CD4-positive, alpha-beta memory T cell (primary cell): ENCODE measurements at regions not wholly inside any gene's neighbourhood (a gene's known extent, or its start where the extent isn't known, plus 50 kb on each side); places are given as distances from the start of the nearest gene placed in this dataset.

ENCODE experiments used
- CTCF ChIA-PET: fragments of 350-600 bp; sonication (Branson Sonifier 250); formaldehyde crosslinking; loops from one replicate; lab custom pipeline; 2021; ENCODE audit warnings: inconsistent platforms; ENCODE audit not compliant: partially characterized antibody; lab: Charles Lee
- POLR2A ChIA-PET: fragments of 350-600 bp; sonication (Branson Sonifier 250); formaldehyde crosslinking; loops from one replicate; lab custom pipeline; 2021; ENCODE audit not compliant: partially characterized antibody; lab: Charles Lee
- DNase-seq, 5 donors: peaks; one replicate each; pipeline versions ENCODE4 v3.0.0 to v3.0.0-alpha.2; 2020 to 2022; ENCODE audit warnings: mixed read lengths in 1 of 5
- H3K27ac ChIP-seq: one replicate; pipeline ENCODE4 v1.7.0; 2013; ENCODE audit warnings: low read depth, low read length
- H3K27me3 ChIP-seq: 2 replicates; pipeline ENCODE4 v1.7.0; 2013; ENCODE audit warnings: mild to moderate bottlenecking, low read length, moderate library complexity; ENCODE audit not compliant: insufficient read depth
- H3K36me3 ChIP-seq: 2 replicates; pipeline ENCODE4 v1.7.0; 2013; ENCODE audit warnings: mild to moderate bottlenecking, low read length, moderate library complexity; ENCODE audit not compliant: insufficient read depth
- H3K4me1 ChIP-seq: 2 replicates; pipeline ENCODE4 v1.7.0; 2013; ENCODE audit warnings: mild to moderate bottlenecking, low read length, moderate library complexity; ENCODE audit not compliant: insufficient read depth
- H3K4me3 ChIP-seq, 2 donors: one replicate each; pipeline ENCODE4 v1.7.0; 2013; ENCODE audit warnings: low read length in 2 of 2, mild to moderate bottlenecking in 1 of 2
- H3K9me3 ChIP-seq, 2 donors: one replicate each; pipeline ENCODE4 v1.7.0; 2013; ENCODE audit warnings: low read length in 2 of 2, control low read depth in 1 of 2; ENCODE audit not compliant: control insufficient read depth in 1 of 2
- H3K27ac Mint-ChIP-seq, 7 donors: one replicate each; pipeline ENCODE4 v1.8.0; 2020 to 2021; ENCODE audit warnings: mixed read lengths in 7 of 7, mild to moderate bottlenecking in 6 of 7, inconsistent platforms in 3 of 7, moderate library complexity in 3 of 7
- H3K27me3 Mint-ChIP-seq, 2 donors: one replicate each; pipeline ENCODE4 v1.8.0; 2020 to 2021; ENCODE audit warnings: mixed read lengths in 2 of 2
- H3K36me3 Mint-ChIP-seq, 2 donors: one replicate each; pipeline ENCODE4 v1.8.0; 2020 to 2021; ENCODE audit warnings: mixed read lengths in 2 of 2, inconsistent platforms in 1 of 2, mild to moderate bottlenecking in 1 of 2
- H3K4me1 Mint-ChIP-seq, 4 donors: one replicate each; pipeline ENCODE4 v1.8.0; 2020 to 2021; ENCODE audit warnings: mixed read lengths in 4 of 4, mild to moderate bottlenecking in 1 of 4
- H3K4me3 Mint-ChIP-seq, 8 donors: one replicate each; pipeline ENCODE4 v1.8.0; 2020 to 2021; ENCODE audit warnings: mixed read lengths in 8 of 8, mild to moderate bottlenecking in 7 of 8, moderate library complexity in 6 of 8, inconsistent platforms in 3 of 8
- H3K9me3 Mint-ChIP-seq, 8 donors: one replicate each; pipeline ENCODE4 v1.8.0; 2020 to 2021; ENCODE audit warnings: mixed read lengths in 8 of 8, mild to moderate bottlenecking in 5 of 8, inconsistent platforms in 3 of 8, moderate library complexity in 1 of 8
- intact Hi-C: fragments of 100-400 bp; cut with micrococcal nuclease; formaldehyde crosslinking; loops from one replicate; pipeline ENCODE4 v1.15.1; 2023

- Mint-ChIP-seq H3K9me3 (no peaks in the 10 kb centered on the region), H3K27ac (no peak overlapping the region), H3K27me3 (peaks cover 27% of the 10 kb centered on the region in 2 donors), H3K4me1 (no peaks in the 10 kb centered on the region), H3K4me3 (no peak overlapping the region), H3K36me3 (no peaks in the 10 kb centered on the region)
- no peak for DNase-seq
- intact Hi-C loops = no loop called here
- ChIA-PET POLR2A (no interaction called here), CTCF (no interaction called here)
- Histone ChIP-seq H3K4me3 (no peak overlapping the region), H3K27me3 (peaks cover 3% of the 10 kb centered on the region), H3K27ac (no peak overlapping the region), H3K9me3 (no peaks in the 10 kb centered on the region), H3K36me3 (no peaks in the 10 kb centered on the region), H3K4me1 (no peaks in the 10 kb centered on the region)
Measured at GRCh38 chr2:63665846-63666475, 77.2 kb downstream of the MDH1 start.

- H3K4me3 Mint-ChIP-seq = no peak overlapping the region
- no peaks in the 10 kb centered on the region for H3K4me1 Mint-ChIP-seq
- no peak overlapping the region for H3K27ac Mint-ChIP-seq
- H3K36me3 Mint-ChIP-seq = no peaks in the 10 kb centered on the region
- CTCF ChIA-PET = no interaction called here
- H3K27me3 ChIP-seq = peaks cover 3% of the 10 kb centered on the region
- peaks cover 28 to 30% of the 10 kb centered on the region in 2 donors for H3K27me3 Mint-ChIP-seq
- POLR2A ChIA-PET = no interaction called here
- no peak overlapping the region for H3K27ac ChIP-seq
- no peak for DNase-seq
- no peaks in the 10 kb centered on the region for H3K4me1 ChIP-seq
- intact Hi-C loops = no loop called here
- no peaks in the 10 kb centered on the region for H3K9me3 ChIP-seq
- H3K9me3 Mint-ChIP-seq = no peaks in the 10 kb centered on the region
- H3K36me3 ChIP-seq = no peaks in the 10 kb centered on the region
- H3K4me3 ChIP-seq = no peak overlapping the region
Measured at GRCh38 chr2:63667132-63667700, 78.5 kb downstream of the MDH1 start.

- Mint-ChIP-seq H3K27me3 (peaks cover 25 to 29% of the 10 kb centered on the region in 2 donors), H3K36me3 (no peaks in the 10 kb centered on the region), H3K27ac (no peak overlapping the region), H3K9me3 (no peaks in the 10 kb centered on the region), H3K4me3 (no peak overlapping the region), H3K4me1 (no peaks in the 10 kb centered on the region)
- Histone ChIP-seq H3K27ac (no peak overlapping the region), H3K36me3 (no peaks in the 10 kb centered on the region), H3K27me3 (peaks cover 3% of the 10 kb centered on the region), H3K4me3 (no peak overlapping the region), H3K9me3 (no peaks in the 10 kb centered on the region), H3K4me1 (no peaks in the 10 kb centered on the region)
- ChIA-PET POLR2A (no interaction called here), CTCF (no interaction called here)
- intact Hi-C loops = no loop called here
- no peak for DNase-seq
Measured at GRCh38 chr2:63668000-63668399, 79.2 kb downstream of the MDH1 start.

- Mint-ChIP-seq H3K9me3 (no peaks in the 10 kb centered on the region), H3K36me3 (no peaks in the 10 kb centered on the region), H3K4me1 (no peaks in the 10 kb centered on the region), H3K27ac (no peak overlapping the region), H3K27me3 (peaks cover 27 to 29% of the 10 kb centered on the region in 2 donors), H3K4me3 (no peak overlapping the region)
- Histone ChIP-seq H3K9me3 (no peaks in the 10 kb centered on the region), H3K27ac (no peak overlapping the region), H3K27me3 (peaks cover 3% of the 10 kb centered on the region), H3K4me3 (no peak overlapping the region), H3K36me3 (no peaks in the 10 kb centered on the region), H3K4me1 (no peaks in the 10 kb centered on the region)
- DNase-seq = no peak
- intact Hi-C loops = no loop called here
- CTCF ChIA-PET = no interaction called here
- POLR2A ChIA-PET = no interaction called here
Measured at GRCh38 chr2:63668466-63668865, 79.7 kb downstream of the MDH1 start.

- intact Hi-C loops = no loop called here
- Mint-ChIP-seq H3K36me3 (no peaks in the 10 kb centered on the region), H3K27me3 (peaks cover 28 to 31% of the 10 kb centered on the region in 2 donors), H3K4me3 (no peak overlapping the region), H3K9me3 (no peaks in the 10 kb centered on the region), H3K27ac (no peak overlapping the region), H3K4me1 (no peaks in the 10 kb centered on the region)
- CTCF ChIA-PET = no interaction called here
- Histone ChIP-seq H3K36me3 (no peaks in the 10 kb centered on the region), H3K27ac (no peak overlapping the region), H3K4me1 (no peaks in the 10 kb centered on the region), H3K9me3 (no peaks in the 10 kb centered on the region), H3K27me3 (no peaks in the 10 kb centered on the region), H3K4me3 (no peak overlapping the region)
- POLR2A ChIA-PET = no interaction called here
- no peak for DNase-seq
Measured at GRCh38 chr2:63669596-63669995, 80.8 kb downstream of the MDH1 start.

GRCh38 chr2:63673865-63674533 lies 85.2 kb downstream of the MDH1 start:
- Mint-ChIP-seq H3K27ac (no peak overlapping the region), H3K27me3 (peaks cover 23 to 30% of the 10 kb centered on the region in 2 donors), H3K9me3 (peaks cover 0 to 4% (median 0%) of the 10 kb centered on the region in 8 donors), H3K4me1 (peaks cover 0 to 10% (median 4%) of the 10 kb centered on the region in 4 donors), H3K4me3 (no peak overlapping the region), H3K36me3 (no peaks in the 10 kb centered on the region)
- Histone ChIP-seq H3K36me3 (no peaks in the 10 kb centered on the region), H3K9me3 (no peaks in the 10 kb centered on the region), H3K4me3 (no peak overlapping the region), H3K27ac (no peak overlapping the region), H3K27me3 (no peaks in the 10 kb centered on the region), H3K4me1 (no peaks in the 10 kb centered on the region)
- ChIA-PET CTCF (no interaction called here), POLR2A (no interaction called here)
- DNase-seq = no peak
- intact Hi-C loops = no loop called here

- Histone ChIP-seq H3K4me1 (no peaks in the 10 kb centered on the region), H3K36me3 (no peaks in the 10 kb centered on the region), H3K27me3 (no peaks in the 10 kb centered on the region), H3K9me3 (no peaks in the 10 kb centered on the region), H3K4me3 (no peak overlapping the region), H3K27ac (no peak overlapping the region)
- ChIA-PET CTCF (no interaction called here), POLR2A (interaction anchor here (0.6 kb wide), 1 partner anchor 979 kb away, joined by 3 read pairs; the partner anchor contains the start of gene SERTAD2)
- H3K36me3 Mint-ChIP-seq = no peaks in the 10 kb centered on the region
- H3K27me3 Mint-ChIP-seq = peaks cover 22 to 32% of the 10 kb centered on the region in 2 donors
- intact Hi-C loops = no loop called here
- H3K4me1 Mint-ChIP-seq = peaks cover 0 to 10% (median 4%) of the 10 kb centered on the region in 4 donors
- peaks cover 0 to 4% (median 0%) of the 10 kb centered on the region in 8 donors for H3K9me3 Mint-ChIP-seq
- no peak overlapping the region for H3K27ac Mint-ChIP-seq
- no peak overlapping the region for H3K4me3 Mint-ChIP-seq
- DNase-seq = no peak
Measured at GRCh38 chr2:63675026-63675425, 86.3 kb downstream of the MDH1 start.
